NOMO-1 treated with dmso at 0.1 percent for 144 hours (cell line): ENCODE measurements at regions not wholly inside any gene's neighbourhood (a gene's known extent, or its start where the extent isn't known, plus 50 kb on each side); places are given as distances from the start of the nearest gene placed in this dataset.
"Not testable (repeated sequence)": the region's sequence is repeated elsewhere in the genome, so short reads cannot be mapped to it uniquely, and the experiment has no call there.

Source experiments
- DNase-seq: peaks from one replicate; lab custom pipeline; 2025; ENCODE audit not compliant: unreplicated experiment; lab: John Stamatoyannopoulos, UW

- no peak for DNase-seq
Observed at GRCh38 chr14:105635560-105635959, 109.2 kb downstream of the TMEM121 start.

- DNase-seq = not testable (repeated sequence)
Observed at GRCh38 chr14:105636021-105636420, 109.6 kb downstream of the TMEM121 start.

GRCh38 chr14:105636935-105637334 is 110.6 kb downstream of the TMEM121 start:
- no peak for DNase-seq

- DNase-seq = not testable (repeated sequence)
Observed at GRCh38 chr14:105637345-105637744, 111.0 kb downstream of the TMEM121 start.

GRCh38 chr14:105639969-105640931 is 113.9 kb downstream of the TMEM121 start:
- not testable (repeated sequence) for DNase-seq

- no peak for DNase-seq
Observed at GRCh38 chr14:105641075-105641937, 114.9 kb downstream of the TMEM121 start.

GRCh38 chr14:105641951-105642350 is 115.6 kb downstream of the TMEM121 start:
- DNase-seq = not testable (repeated sequence)

- not testable (repeated sequence) for DNase-seq
Observed at GRCh38 chr14:105642486-105642885, 116.1 kb downstream of the TMEM121 start.

GRCh38 chr14:105643406-105644052 is 117.1 kb downstream of the TMEM121 start:
- DNase-seq = not testable (repeated sequence)

GRCh38 chr14:105644053-105644435 is 117.7 kb downstream of the TMEM121 start:
- DNase-seq = not testable (repeated sequence)

GRCh38 chr14:105644457-105644856 is 118.1 kb downstream of the TMEM121 start:
- DNase-seq = not testable (repeated sequence)

- not testable (repeated sequence) for DNase-seq
Observed at GRCh38 chr14:105644891-105645290, 118.5 kb downstream of the TMEM121 start.

GRCh38 chr14:105645389-105645788 is 119.0 kb downstream of the TMEM121 start:
- not testable (repeated sequence) for DNase-seq

GRCh38 chr14:105646175-105646574 is 119.8 kb downstream of the TMEM121 start:
- DNase-seq = no peak

- DNase-seq = not testable (repeated sequence)
Observed at GRCh38 chr14:105646711-105647281, 120.4 kb downstream of the TMEM121 start.

GRCh38 chr14:105647426-105647783 is 121.0 kb downstream of the TMEM121 start:
- not testable (repeated sequence) for DNase-seq

- no peak for DNase-seq
Observed at GRCh38 chr14:105647784-105648608, 121.6 kb downstream of the TMEM121 start.

GRCh38 chr14:105648609-105649535 is 122.5 kb downstream of the TMEM121 start:
- DNase-seq = not testable (repeated sequence)

GRCh38 chr14:105652317-105652716 is 125.9 kb downstream of the TMEM121 start:
- DNase-seq = not testable (repeated sequence)
